HG03280 (cell line): ENCODE measurements at regions not wholly inside any gene's neighbourhood (a gene's known extent, or its start where the extent isn't known, plus 50 kb on each side); places are given as distances from the start of the nearest gene placed in this dataset.

Experiments
- ATAC-seq: cut with Tn5 transposase; IDR thresholded peaks from one replicate; pipeline ENCODE4 v1.9.1; 2021; ENCODE audit warnings: mild to moderate bottlenecking, moderate library complexity; ENCODE audit not compliant: unreplicated experiment

- ATAC-seq: no peak
Observed at GRCh38 chr6:166776571-166776970, 149.5 kb upstream of the RPS6KA2 start.

GRCh38 chr6:166775923-166776220 lies 148.8 kb upstream of the RPS6KA2 start:
- ATAC-seq: no peak

GRCh38 chr6:166775180-166775922 lies 148.3 kb upstream of the RPS6KA2 start:
- ATAC-seq: no peak

- no peak for ATAC-seq
Observed at GRCh38 chr6:166774770-166775169, 147.7 kb upstream of the RPS6KA2 start.

GRCh38 chr6:166774292-166774691 lies 147.2 kb upstream of the RPS6KA2 start:
- ATAC-seq: no peak

GRCh38 chr6:166772518-166772917 lies 145.5 kb upstream of the RPS6KA2 start:
- ATAC-seq: no peak

- no peak for ATAC-seq
Observed at GRCh38 chr6:166771701-166772100, 144.7 kb upstream of the RPS6KA2 start.

GRCh38 chr6:166770216-166771116 lies 143.4 kb upstream of the RPS6KA2 start:
- no peak for ATAC-seq

GRCh38 chr6:166769648-166770047 lies 142.6 kb upstream of the RPS6KA2 start:
- no peak for ATAC-seq

- no peak for ATAC-seq
Observed at GRCh38 chr6:166768761-166769160, 141.7 kb upstream of the RPS6KA2 start.

GRCh38 chr6:166767230-166767629 lies 140.2 kb upstream of the RPS6KA2 start:
- ATAC-seq: no peak

- ATAC-seq: no peak
Observed at GRCh38 chr6:166766769-166767168, 139.7 kb upstream of the RPS6KA2 start.

GRCh38 chr6:166765234-166765541 lies 138.1 kb upstream of the RPS6KA2 start:
- ATAC-seq: no peak

- no peak for ATAC-seq
Observed at GRCh38 chr6:166764473-166765233, 137.6 kb upstream of the RPS6KA2 start.

- ATAC-seq: no peak
Observed at GRCh38 chr6:166763606-166764472, 136.8 kb upstream of the RPS6KA2 start.

GRCh38 chr6:166761801-166762200 lies 134.8 kb upstream of the RPS6KA2 start:
- ATAC-seq: no peak

GRCh38 chr6:166760288-166760687 lies 133.2 kb upstream of the RPS6KA2 start:
- ATAC-seq: no peak

- ATAC-seq: no peak
Observed at GRCh38 chr6:166758136-166758704, 131.2 kb upstream of the RPS6KA2 start.

GRCh38 chr6:166757232-166758135 lies 130.4 kb upstream of the RPS6KA2 start:
- ATAC-seq: no peak
